ENCODE measurements at regions not wholly inside any gene's neighbourhood (a gene's known extent, or its start where the extent isn't known, plus 50 kb on each side); places are given as distances from the start of the nearest gene placed in this dataset.

GRCh38 chr16:85254051-85254450 is 141.8 kb upstream of the CIBAR2 start:
- Histone ChIP-seq H2BK15ac (ENCODE audit: low read depth, low read length) (no peak overlapping the region), H2BK20ac (ENCODE audit: low read depth, low read length, poor library complexity, severe bottlenecking) (no peak overlapping the region), H4K91ac (ENCODE audit: insufficient read length, low read depth, low read length) (no peak overlapping the region), H3K14ac (ENCODE audit: insufficient read depth, low read length) (no peak overlapping the region), H4K5ac (ENCODE audit: insufficient read length, low read depth, low read length) (no peak overlapping the region), H3K4me1 (ENCODE audit: insufficient read depth, low read length) (no peaks in the 10 kb centered on the region), H3K79me1 (ENCODE audit: insufficient read depth, low read depth, low read length, poor library complexity, severe bottlenecking) (no peaks in the 10 kb centered on the region), H3K27me3 (ENCODE audit: insufficient read depth, low read length) (no peaks in the 10 kb centered on the region), H3K9ac (ENCODE audit: extremely low read depth, insufficient read length, low read length) (no peak overlapping the region), H3K18ac (ENCODE audit: insufficient read length, low read depth, low read length) (no peak overlapping the region), H2AK5ac (ENCODE audit: insufficient read length, low read length) (no peak overlapping the region), H3K4me2 (ENCODE audit: insufficient read depth, insufficient read length, low read length) (no peak overlapping the region), H3K79me2 (ENCODE audit: insufficient read depth, low read length) (no peaks in the 10 kb centered on the region; the same call in 1 of the 2 replicates), H3K56ac (ENCODE audit: insufficient read length, low read depth, low read length) (no peak overlapping the region), H4K20me1 (ENCODE audit: control insufficient read depth, insufficient read depth, insufficient read length) (peaks cover 4% of the 10 kb centered on the region), H3T11ph (ENCODE audit: low read length) (no peak overlapping the region), H3K23me2 (ENCODE audit: insufficient read length, low read depth, low read length, poor library complexity, severe bottlenecking) (no peaks in the 10 kb centered on the region), H2AFZ (ENCODE audit: low read length) (no peak overlapping the region), H2BK5ac (ENCODE audit: insufficient read length, low read length) (no peak overlapping the region), H3K27ac (ENCODE audit: insufficient read length, low read depth, low read length) (no peak overlapping the region), H2BK120ac (ENCODE audit: low read depth, low read length, poor library complexity, severe bottlenecking) (no peak overlapping the region), H3K9me3 (ENCODE audit: control insufficient read depth, low read depth, low read length) (no peaks in the 10 kb centered on the region), H2BK12ac (ENCODE audit: insufficient read length, low read depth, low read length) (no peak overlapping the region), H3K23ac (ENCODE audit: insufficient read length, low read depth, low read length) (no peak overlapping the region), H4K8ac (replicated peaks; ENCODE audit: insufficient read length, low read depth, low read length) (no peak overlapping the region), H3K4ac (ENCODE audit: low read depth, low read length) (no peak overlapping the region)
- H3K4me1 Mint-ChIP-seq: peaks cover 0 to 13% of the 10 kb centered on the region in 2 experiments; a peak in 2 of 4 replicates
- WGBS (ENCODE audit: extremely low coverage, insufficient read length, low lambda C conversion rate): no CpG with 5 or more reads among the region's 9 CpGs
- no peaks in the 10 kb centered on the region for H3K9me3 Mint-ChIP-seq
- no peak overlapping the region for H3K4me3 Mint-ChIP-seq
- no peaks in the 10 kb centered on the region for H3K27me3 Mint-ChIP-seq (ENCODE audit: low read depth)
- H3K27ac Mint-ChIP-seq: no peak overlapping the region
- DNase-seq: no peak
- TF ChIP-seq CTCF (conservative IDR thresholded peaks at IDR 0.05): no peak
- H3K36me3 Mint-ChIP-seq (ENCODE audit: insufficient read depth in 1 of 3, low read depth in 3 of 3): no peaks in the 10 kb centered on the region; a peak in 1 of 7 replicates

Data from H9 (cell line).